Right lobe of liver (tissue), 4 donors: ENCODE measurements at regions not wholly inside any gene's neighbourhood (a gene's known extent, or its start where the extent isn't known, plus 50 kb on each side); places are given as distances from the start of the nearest gene placed in this dataset.

Experiments used
- POLR2A ChIP-seq: fragments of 450-650 bp; IDR thresholded peaks from one replicate; pipeline ENCODE4 v1.6.1; 2017; ENCODE audit warnings: antibody characterized with exemption, mild to moderate bottlenecking
- TF ChIP-seq, protein P1 (sequence below), 4 donors: fragments of 200-600 bp in 3 of 4; fragments of 450-650 bp in 1 of 4; IDR thresholded peaks; one replicate each; pipeline versions ENCODE4 v1.5.1 to v1.8.0; 2016 to 2022; ENCODE audit warnings: antibody characterized with exemption in 4 of 4, mild to moderate bottlenecking in 2 of 4
- donor health status: DM: no; HTN: no; CAD: no.
- donor health status: DM: no; HTN: no; CAD: no.
- donor health status: DM: no; HTN: yes; CAD: no.

GRCh38 chr1:101291562-101292380 is 55.0 kb downstream of the S1PR1 start:
- TF ChIP-seq, protein P1, sequence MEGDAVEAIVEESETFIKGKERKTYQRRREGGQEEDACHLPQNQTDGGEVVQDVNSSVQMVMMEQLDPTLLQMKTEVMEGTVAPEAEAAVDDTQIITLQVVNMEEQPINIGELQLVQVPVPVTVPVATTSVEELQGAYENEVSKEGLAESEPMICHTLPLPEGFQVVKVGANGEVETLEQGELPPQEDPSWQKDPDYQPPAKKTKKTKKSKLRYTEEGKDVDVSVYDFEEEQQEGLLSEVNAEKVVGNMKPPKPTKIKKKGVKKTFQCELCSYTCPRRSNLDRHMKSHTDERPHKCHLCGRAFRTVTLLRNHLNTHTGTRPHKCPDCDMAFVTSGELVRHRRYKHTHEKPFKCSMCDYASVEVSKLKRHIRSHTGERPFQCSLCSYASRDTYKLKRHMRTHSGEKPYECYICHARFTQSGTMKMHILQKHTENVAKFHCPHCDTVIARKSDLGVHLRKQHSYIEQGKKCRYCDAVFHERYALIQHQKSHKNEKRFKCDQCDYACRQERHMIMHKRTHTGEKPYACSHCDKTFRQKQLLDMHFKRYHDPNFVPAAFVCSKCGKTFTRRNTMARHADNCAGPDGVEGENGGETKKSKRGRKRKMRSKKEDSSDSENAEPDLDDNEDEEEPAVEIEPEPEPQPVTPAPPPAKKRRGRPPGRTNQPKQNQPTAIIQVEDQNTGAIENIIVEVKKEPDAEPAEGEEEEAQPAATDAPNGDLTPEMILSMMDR (IDR thresholded peaks at IDR 0.05), result no peak
- no peak for TF ChIP-seq POLR2A
